ENCODE measurements at regions not wholly inside any gene's neighbourhood (a gene's known extent, or its start where the extent isn't known, plus 50 kb on each side); places are given as distances from the start of the nearest gene placed in this dataset.

DNA sequence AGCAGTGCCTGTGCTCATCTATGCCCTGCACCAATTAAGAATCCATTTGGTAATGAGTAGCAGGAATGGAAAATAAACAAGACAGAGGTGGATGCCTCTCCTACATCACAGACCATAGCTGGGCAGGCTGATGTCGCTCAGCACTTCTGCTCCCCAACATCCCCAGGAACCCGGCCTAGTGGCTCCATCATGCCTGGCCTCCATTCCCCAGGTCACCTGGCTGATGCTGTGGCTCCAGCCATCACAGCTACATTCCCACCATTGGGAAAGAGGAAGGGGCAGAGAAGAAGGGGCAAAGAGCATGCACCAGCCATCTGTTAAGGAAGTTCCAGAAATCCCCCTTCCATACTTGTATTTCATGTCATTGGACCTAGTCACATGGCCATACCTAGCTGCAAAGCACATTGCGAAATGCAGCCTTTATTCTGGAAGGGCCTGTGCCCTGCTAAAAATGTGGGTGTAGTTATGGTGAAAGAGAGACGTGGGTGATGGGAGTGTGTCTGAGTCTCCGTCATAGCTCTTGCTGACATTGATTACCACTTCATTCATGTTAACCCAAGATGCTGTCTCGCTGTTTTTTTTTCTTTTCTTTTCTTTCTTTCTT, 86.1 kb upstream of the ADAMTS2 start:
- no peak for DNase-seq (ENCODE audit: extremely low spot score)
- Histone ChIP-seq H3K36me3 (no peaks in the 10 kb centered on the region), H3K4me1 (no peaks in the 10 kb centered on the region), H3K27me3 (peaks cover 0 to 16% (median 0%) of the 10 kb centered on the region in 4 donors), H3K9me3 (peaks cover 0 to 13% (median 0%) of the 10 kb centered on the region in 4 donors), H3K4me3 (no peak overlapping the region), H3K27ac (replicated peaks in 1 of 4) (no peak overlapping the region)
- WGBS: 76% methylated on average over 6 of the region's 6 CpGs
- TF ChIP-seq POLR2A (IDR thresholded peaks at IDR 0.05; ENCODE audit: low read depth) (no peak), EP300 (IDR thresholded peaks at IDR 0.05) (no peak), POLR2AphosphoS5 (IDR thresholded peaks at IDR 0.05) (no peak), CTCF (IDR thresholded peaks at IDR 0.05) (no peak)
- intact Hi-C loops (cut with DNase I): no loop called here

DNA sequence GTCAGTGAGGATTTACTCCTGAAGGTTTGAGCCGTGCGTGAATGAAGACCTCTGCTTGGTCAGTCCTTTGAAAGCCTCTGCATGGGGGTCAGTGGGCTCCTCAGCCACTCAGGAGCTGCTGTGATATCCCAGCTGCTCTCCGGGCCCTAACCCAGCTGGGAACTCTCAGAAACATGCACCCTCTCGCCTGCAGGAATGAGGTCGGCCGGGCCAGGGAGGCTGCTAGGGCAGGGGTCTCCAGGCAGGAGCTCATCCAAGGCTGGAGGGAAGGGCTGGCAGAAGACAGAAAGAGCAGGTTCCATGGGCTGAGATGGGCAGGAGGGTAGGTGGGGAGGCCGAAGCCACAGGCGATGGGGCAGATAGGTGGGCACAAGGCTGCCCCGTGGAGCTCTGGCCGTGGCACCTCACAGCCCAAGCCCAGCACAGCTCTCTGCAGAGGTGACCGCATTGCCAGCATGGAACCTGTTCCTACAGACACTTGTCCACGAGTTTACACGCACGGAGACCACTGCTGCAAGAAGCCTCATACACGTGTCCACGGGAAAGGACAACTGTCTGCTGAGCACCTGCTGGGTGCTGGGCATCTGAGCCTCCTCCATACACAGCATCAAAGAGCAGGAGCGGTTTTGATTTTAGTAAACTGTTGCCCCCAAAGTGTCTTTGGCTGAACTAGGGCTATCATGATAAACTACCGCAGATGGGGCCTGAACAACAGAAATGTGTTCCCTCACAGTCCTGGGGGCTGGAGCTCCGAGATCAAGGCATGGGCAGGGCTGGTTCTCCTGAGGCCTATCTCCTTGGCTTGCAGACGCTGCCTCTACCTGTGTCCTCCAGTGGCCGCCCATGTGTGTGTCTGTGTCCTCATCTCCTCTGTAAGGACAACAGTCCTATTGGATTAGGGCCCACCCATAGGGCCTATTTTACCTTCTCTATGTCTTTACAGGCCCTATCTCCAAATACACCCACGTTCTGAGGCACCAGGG, 85.2 kb upstream of the ADAMTS2 start:
- H3K9me3 ChIP-seq: peaks cover 0 to 13% (median 0%) of the 10 kb centered on the region in 4 donors
- H3K27me3 ChIP-seq: peaks cover 0 to 10% (median 0%) of the 10 kb centered on the region in 4 donors
- no peak for DNase-seq (ENCODE audit: extremely low spot score)
- H3K27ac ChIP-seq (replicated peaks in 1 of 4): no peak overlapping the region
- intact Hi-C loops (cut with DNase I): no loop called here
- H3K4me1 ChIP-seq: no peaks in the 10 kb centered on the region
- H3K36me3 ChIP-seq: no peaks in the 10 kb centered on the region
- H3K4me3 ChIP-seq: no peak overlapping the region
- TF ChIP-seq CTCF (IDR thresholded peaks at IDR 0.05): no peak
- no peak for TF ChIP-seq POLR2A (IDR thresholded peaks at IDR 0.05; ENCODE audit: low read depth)
- TF ChIP-seq POLR2AphosphoS5 (IDR thresholded peaks at IDR 0.05): no peak
- TF ChIP-seq EP300 (IDR thresholded peaks at IDR 0.05): no peak
- WGBS: 89% methylated on average over 14 of the region's 22 CpGs

DNA sequence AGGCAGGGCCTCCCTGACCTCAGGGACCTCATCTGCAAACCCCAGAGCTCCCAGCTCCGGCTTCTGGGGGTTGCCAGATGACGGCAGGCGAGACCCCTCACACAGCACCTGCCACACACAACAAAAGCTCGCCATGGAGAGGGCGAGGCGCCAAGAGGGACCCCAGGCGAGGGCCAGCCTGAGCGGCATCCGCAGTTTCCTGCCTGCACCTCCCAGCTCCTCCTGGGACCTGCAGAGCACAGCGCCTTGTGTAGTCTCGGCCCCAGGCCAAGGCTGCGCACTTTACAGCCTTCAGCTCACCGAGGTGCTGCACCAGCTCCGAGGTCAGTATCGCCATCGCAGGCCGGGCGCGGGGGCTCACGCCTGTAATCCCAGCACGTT, 82.4 kb upstream of the ADAMTS2 start:
- peaks cover 0 to 10% (median 0%) of the 10 kb centered on the region in 4 donors for H3K9me3 ChIP-seq
- DNase-seq (ENCODE audit: extremely low spot score): no peak
- intact Hi-C loops (cut with DNase I): no loop called here
- WGBS: 91% methylated on average over 11 of the region's 21 CpGs
- H3K36me3 ChIP-seq: no peaks in the 10 kb centered on the region
- no peaks in the 10 kb centered on the region for H3K4me1 ChIP-seq
- peaks cover 0 to 21% (median 0%) of the 10 kb centered on the region in 4 donors for H3K27me3 ChIP-seq
- no peak overlapping the region for H3K27ac ChIP-seq (replicated peaks in 1 of 4)
- no peak for TF ChIP-seq POLR2A (IDR thresholded peaks at IDR 0.05; ENCODE audit: low read depth)
- no peak for TF ChIP-seq EP300 (IDR thresholded peaks at IDR 0.05)
- TF ChIP-seq CTCF (IDR thresholded peaks at IDR 0.05): no peak
- no peak for TF ChIP-seq POLR2AphosphoS5 (IDR thresholded peaks at IDR 0.05)
- no peak overlapping the region for H3K4me3 ChIP-seq

DNA sequence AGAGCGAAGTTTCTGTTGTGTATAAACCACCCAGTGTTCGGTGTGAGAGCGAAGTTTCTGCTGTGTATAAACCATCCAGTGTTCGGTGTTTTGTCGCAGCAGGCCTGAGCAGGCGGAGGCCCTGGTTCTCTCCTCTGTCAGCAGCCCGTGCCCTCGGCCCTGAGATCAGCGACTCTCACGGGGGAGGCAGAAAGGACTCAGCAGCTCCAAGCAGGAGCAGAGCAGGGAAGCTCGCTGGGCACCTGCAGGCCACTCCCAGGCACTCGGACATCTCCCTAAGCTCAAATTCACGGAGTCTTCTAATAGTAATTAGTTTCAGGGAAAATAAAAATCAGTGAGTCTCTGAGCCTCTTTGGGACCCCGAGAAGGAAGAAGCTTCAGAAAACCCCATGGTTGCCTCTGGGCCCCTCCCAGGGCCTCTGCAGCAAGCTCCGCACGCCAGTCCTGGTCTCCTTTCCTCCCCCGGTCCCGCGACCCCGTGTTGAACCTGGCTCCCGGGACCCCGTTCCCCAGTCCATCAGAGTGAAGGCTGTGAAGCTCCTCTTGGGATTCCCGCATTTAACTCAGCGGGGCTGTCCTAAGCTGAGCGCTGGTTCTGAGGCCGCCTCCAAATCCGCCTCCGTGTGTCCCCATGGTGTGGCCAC, 81.9 kb upstream of the ADAMTS2 start:
- Histone ChIP-seq H3K9me3 (peaks cover 0 to 6% (median 0%) of the 10 kb centered on the region in 4 donors), H3K36me3 (no peaks in the 10 kb centered on the region), H3K4me3 (no peak overlapping the region), H3K4me1 (no peaks in the 10 kb centered on the region), H3K27ac (replicated peaks in 1 of 4) (no peak overlapping the region), H3K27me3 (peaks cover 0 to 26% (median 0%) of the 10 kb centered on the region in 4 donors)
- TF ChIP-seq CTCF (IDR thresholded peaks at IDR 0.05) (no peak), POLR2A (IDR thresholded peaks at IDR 0.05; ENCODE audit: low read depth) (no peak), POLR2AphosphoS5 (IDR thresholded peaks at IDR 0.05) (no peak), EP300 (IDR thresholded peaks at IDR 0.05) (no peak)
- no peak for DNase-seq (ENCODE audit: extremely low spot score)
- WGBS: 68% methylated on average over 24 of the region's 28 CpGs
- intact Hi-C loops (cut with DNase I): no loop called here
